ENCODE measurements at regions not wholly inside any gene's neighbourhood (a gene's known extent, or its start where the extent isn't known, plus 50 kb on each side); places are given as distances from the start of the nearest gene placed in this dataset.

- Histone ChIP-seq H3K36me3 (no peaks in the 10 kb centered on the region), H3K9me3 (no peaks in the 10 kb centered on the region), H3K4me1 (no peaks in the 10 kb centered on the region), H3K27me3 (no peaks in the 10 kb centered on the region), H3K27ac (no peak overlapping the region), H3K4me3 (no peak overlapping the region)
- no peak for DNase-seq
- intact Hi-C loops (cut with DNase I; ENCODE audit: low total_unique reads), result no loop called here
- TF ChIP-seq CTCF (IDR thresholded peaks at IDR 0.05) (no peak), POLR2A (IDR thresholded peaks at IDR 0.05) (no peak)
Measured at GRCh38 chrX:139299309-139299708, 231.2 kb upstream of the F9 start.

GRCh38 chrX:139298437-139298836 lies 232.1 kb upstream of the F9 start:
- Histone ChIP-seq H3K27ac (no peak overlapping the region), H3K4me3 (no peak overlapping the region), H3K27me3 (no peaks in the 10 kb centered on the region), H3K4me1 (no peaks in the 10 kb centered on the region), H3K9me3 (no peaks in the 10 kb centered on the region), H3K36me3 (no peaks in the 10 kb centered on the region)
- intact Hi-C loops (cut with DNase I; ENCODE audit: low total_unique reads), result no loop called here
- DNase-seq, result no peak
- TF ChIP-seq POLR2A (IDR thresholded peaks at IDR 0.05) (no peak), CTCF (IDR thresholded peaks at IDR 0.05) (no peak)

GRCh38 chrX:139297638-139298037 lies 232.9 kb upstream of the F9 start:
- Histone ChIP-seq H3K36me3 (no peaks in the 10 kb centered on the region), H3K27me3 (no peaks in the 10 kb centered on the region), H3K9me3 (no peaks in the 10 kb centered on the region), H3K4me1 (no peaks in the 10 kb centered on the region), H3K4me3 (no peak overlapping the region), H3K27ac (no peak overlapping the region)
- no peak for DNase-seq
- TF ChIP-seq POLR2A (IDR thresholded peaks at IDR 0.05) (no peak), CTCF (IDR thresholded peaks at IDR 0.05) (no peak)
- intact Hi-C loops (cut with DNase I; ENCODE audit: low total_unique reads), result no loop called here

- H3K36me3 ChIP-seq, result no peaks in the 10 kb centered on the region
- DNase-seq, result no peak
- no peak for TF ChIP-seq POLR2A (IDR thresholded peaks at IDR 0.05)
- TF ChIP-seq CTCF (IDR thresholded peaks at IDR 0.05), result no peak
- no peak overlapping the region for H3K4me3 ChIP-seq
- H3K27me3 ChIP-seq, result no peaks in the 10 kb centered on the region
- H3K4me1 ChIP-seq, result no peaks in the 10 kb centered on the region
- no peaks in the 10 kb centered on the region for H3K9me3 ChIP-seq
- intact Hi-C loops (cut with DNase I; ENCODE audit: low total_unique reads), result no loop called here
- no peak overlapping the region for H3K27ac ChIP-seq
Measured at GRCh38 chrX:139293991-139294390, 236.5 kb upstream of the F9 start.

GRCh38 chrX:139290310-139290709 lies 240.2 kb upstream of the F9 start:
- intact Hi-C loops (cut with DNase I; ENCODE audit: low total_unique reads), result no loop called here
- no peak overlapping the region for H3K27ac ChIP-seq
- no peak for DNase-seq
- no peak for TF ChIP-seq POLR2A (IDR thresholded peaks at IDR 0.05)
- TF ChIP-seq CTCF (IDR thresholded peaks at IDR 0.05), result no peak
- no peaks in the 10 kb centered on the region for H3K4me1 ChIP-seq
- H3K36me3 ChIP-seq, result no peaks in the 10 kb centered on the region
- H3K4me3 ChIP-seq, result no peak overlapping the region
- no peaks in the 10 kb centered on the region for H3K9me3 ChIP-seq
- no peaks in the 10 kb centered on the region for H3K27me3 ChIP-seq
